ENCODE measurements at regions not wholly inside any gene's neighbourhood (a gene's known extent, or its start where the extent isn't known, plus 50 kb on each side); places are given as distances from the start of the nearest gene placed in this dataset.
A peak's percentile ranks its signal among the peaks of the same experiment; 100 is the strongest.
"Not testable (repeated sequence)": the region's sequence is repeated elsewhere in the genome, so short reads cannot be mapped to it uniquely, and the experiment has no call there.

- H3K27me3 Mint-ChIP-seq, H3K4me1 Mint-ChIP-seq, H3K4me3 Mint-ChIP-seq, H3K36me3 Mint-ChIP-seq, H3K9me3 Mint-ChIP-seq, DNase-seq, H3K27ac Mint-ChIP-seq: not testable (repeated sequence)
Measured at GRCh38 chr6:40867527-40867926, 171.5 kb downstream of the UNC5CL start.

- not testable (repeated sequence) for H3K27me3 Mint-ChIP-seq, H3K27ac Mint-ChIP-seq, H3K9me3 Mint-ChIP-seq, H3K4me1 Mint-ChIP-seq, H3K36me3 Mint-ChIP-seq, H3K4me3 Mint-ChIP-seq, DNase-seq
Measured at GRCh38 chr6:40865259-40865658, 173.8 kb downstream of the UNC5CL start.

- DNase-seq: no peak
- Mint-ChIP-seq H3K4me1 (no peaks in the 10 kb centered on the region), H3K9me3 (peaks cover 1% of the 10 kb centered on the region), H3K27ac (no peak overlapping the region), H3K4me3 (no peak overlapping the region), H3K36me3 (no peaks in the 10 kb centered on the region), H3K27me3 (peaks cover under 1% of the 10 kb centered on the region)
Measured at GRCh38 chr6:40860443-40860842, 178.6 kb downstream of the UNC5CL start.

GRCh38 chr6:40856271-40856670 is 182.8 kb downstream of the UNC5CL start:
- H3K27me3 Mint-ChIP-seq: peaks cover 4% of the 10 kb centered on the region
- peaks cover 1% of the 10 kb centered on the region for H3K9me3 Mint-ChIP-seq

GRCh38 chr6:40855168-40855880 is 183.7 kb downstream of the UNC5CL start:
- H3K4me3 Mint-ChIP-seq: no peak overlapping the region
- H3K27me3 Mint-ChIP-seq: peaks cover 4% of the 10 kb centered on the region
- H3K27ac Mint-ChIP-seq: no peak overlapping the region
- H3K4me1 Mint-ChIP-seq: peaks cover 6% of the 10 kb centered on the region
- no peak for DNase-seq
- peaks cover 1% of the 10 kb centered on the region for H3K9me3 Mint-ChIP-seq
- no peaks in the 10 kb centered on the region for H3K36me3 Mint-ChIP-seq

More at GRCh38 chr6:40856271-40856670, 182.8 kb downstream of the UNC5CL start:
- H3K4me1 Mint-ChIP-seq: peaks cover 6% of the 10 kb centered on the region
- H3K27ac Mint-ChIP-seq: no peak overlapping the region
- H3K36me3 Mint-ChIP-seq: no peaks in the 10 kb centered on the region
- H3K4me3 Mint-ChIP-seq: no peak overlapping the region
- DNase-seq: no peak

- Mint-ChIP-seq H3K4me1 (peaks cover 6% of the 10 kb centered on the region), H3K9me3 (peaks cover 1% of the 10 kb centered on the region), H3K36me3 (no peaks in the 10 kb centered on the region), H3K27me3 (peaks cover 4% of the 10 kb centered on the region), H3K4me3 (no peak overlapping the region), H3K27ac (no peak overlapping the region)
- no peak for DNase-seq
Measured at GRCh38 chr6:40854592-40854991, 184.4 kb downstream of the UNC5CL start.

GRCh38 chr6:40852779-40853373 is 186.1 kb downstream of the UNC5CL start:
- Mint-ChIP-seq H3K4me3 (no peak overlapping the region), H3K9me3 (no peaks in the 10 kb centered on the region), H3K4me1 (peaks cover 6% of the 10 kb centered on the region), H3K27me3 (peaks cover 4% of the 10 kb centered on the region), H3K27ac (peak overlapping the region; percentile 27), H3K36me3 (no peaks in the 10 kb centered on the region)
- no peak for DNase-seq

- Mint-ChIP-seq H3K9me3 (no peaks in the 10 kb centered on the region), H3K27me3 (peaks cover 8% of the 10 kb centered on the region)
Measured at GRCh38 chr6:40849546-40849945, 189.5 kb downstream of the UNC5CL start.

GRCh38 chr6:40848868-40849514 is 190.0 kb downstream of the UNC5CL start:
- Mint-ChIP-seq H3K36me3 (no peaks in the 10 kb centered on the region), H3K4me3 (no peak overlapping the region), H3K27me3 (peaks cover 8% of the 10 kb centered on the region), H3K27ac (no peak overlapping the region), H3K4me1 (peaks cover 6% of the 10 kb centered on the region), H3K9me3 (no peaks in the 10 kb centered on the region)
- DNase-seq: no peak

More at GRCh38 chr6:40849546-40849945, 189.5 kb downstream of the UNC5CL start:
- Mint-ChIP-seq H3K36me3 (no peaks in the 10 kb centered on the region), H3K4me3 (no peak overlapping the region), H3K4me1 (peaks cover 6% of the 10 kb centered on the region), H3K27ac (no peak overlapping the region)
- DNase-seq: no peak

GRCh38 chr6:40848038-40848437 is 191.0 kb downstream of the UNC5CL start:
- Mint-ChIP-seq H3K9me3 (no peaks in the 10 kb centered on the region), H3K4me3 (no peak overlapping the region), H3K4me1 (peaks cover 5% of the 10 kb centered on the region), H3K27ac (no peak overlapping the region), H3K27me3 (peaks cover 10% of the 10 kb centered on the region), H3K36me3 (no peaks in the 10 kb centered on the region)
- DNase-seq: no peak

- Mint-ChIP-seq H3K9me3 (no peaks in the 10 kb centered on the region), H3K27me3 (peaks cover 24% of the 10 kb centered on the region), H3K4me1 (no peaks in the 10 kb centered on the region), H3K4me3 (no peak overlapping the region), H3K27ac (no peak overlapping the region), H3K36me3 (no peaks in the 10 kb centered on the region)
- DNase-seq: peak; percentile 5
Measured at GRCh38 chr6:40845553-40845952, 193.5 kb downstream of the UNC5CL start.

GRCh38 chr6:40844246-40844645 is 194.8 kb downstream of the UNC5CL start:
- H3K36me3 Mint-ChIP-seq: no peaks in the 10 kb centered on the region
- DNase-seq: no peak
- no peak overlapping the region for H3K27ac Mint-ChIP-seq
- no peak overlapping the region for H3K4me3 Mint-ChIP-seq
- no peaks in the 10 kb centered on the region for H3K9me3 Mint-ChIP-seq
- H3K4me1 Mint-ChIP-seq: no peaks in the 10 kb centered on the region
- H3K27me3 Mint-ChIP-seq: peaks cover 24% of the 10 kb centered on the region

GRCh38 chr6:40841721-40842120 is 197.3 kb downstream of the UNC5CL start:
- Mint-ChIP-seq H3K4me1 (no peaks in the 10 kb centered on the region), H3K4me3 (no peak overlapping the region), H3K9me3 (no peaks in the 10 kb centered on the region), H3K27me3 (peaks cover 24% of the 10 kb centered on the region), H3K27ac (no peak overlapping the region), H3K36me3 (no peaks in the 10 kb centered on the region)
- DNase-seq: no peak

GRCh38 chr6:40832691-40833090 is 206.3 kb downstream of the UNC5CL start:
- Mint-ChIP-seq H3K36me3 (no peaks in the 10 kb centered on the region), H3K27ac (no peak overlapping the region), H3K4me1 (no peaks in the 10 kb centered on the region), H3K27me3 (peaks cover 27% of the 10 kb centered on the region), H3K4me3 (no peak overlapping the region), H3K9me3 (no peaks in the 10 kb centered on the region)
- no peak for DNase-seq

- H3K27me3 Mint-ChIP-seq: peaks cover 24% of the 10 kb centered on the region
- no peaks in the 10 kb centered on the region for H3K9me3 Mint-ChIP-seq
- no peak overlapping the region for H3K4me3 Mint-ChIP-seq
- no peaks in the 10 kb centered on the region for H3K36me3 Mint-ChIP-seq
- no peak overlapping the region for H3K27ac Mint-ChIP-seq
- no peaks in the 10 kb centered on the region for H3K4me1 Mint-ChIP-seq
- no peak for DNase-seq
Measured at GRCh38 chr6:40831381-40831780, 207.6 kb downstream of the UNC5CL start.

GRCh38 chr6:40825102-40825501 is 213.9 kb downstream of the UNC5CL start:
- H3K27me3 Mint-ChIP-seq: peaks cover 22% of the 10 kb centered on the region
- no peaks in the 10 kb centered on the region for H3K4me1 Mint-ChIP-seq
- H3K36me3 Mint-ChIP-seq: no peaks in the 10 kb centered on the region
- H3K9me3 Mint-ChIP-seq: no peaks in the 10 kb centered on the region
- DNase-seq: no peak
- H3K27ac Mint-ChIP-seq: no peak overlapping the region
- no peak overlapping the region for H3K4me3 Mint-ChIP-seq

Data from activated naive CD8-positive, alpha-beta T cell treated with anti-CD3 and anti-CD28 coated beads for 36 hours (primary cell).